ENCODE measurements at regions not wholly inside any gene's neighbourhood (a gene's known extent, or its start where the extent isn't known, plus 50 kb on each side); places are given as distances from the start of the nearest gene placed in this dataset.

- no peak for TF ChIP-seq MAX (IDR thresholded peaks at IDR 0.05; ENCODE audit: low read depth, low read length)
- no peak for TF ChIP-seq CTCF (IDR thresholded peaks at IDR 0.05; ENCODE audit: low read depth, low read length)
- TF ChIP-seq MYC (IDR thresholded peaks at IDR 0.05; ENCODE audit: low read depth, low read length): no peak
- no peak for TF ChIP-seq POLR2A (IDR thresholded peaks at IDR 0.05; ENCODE audit: extremely low read depth, insufficient read length)
These were observed 264.0 kb upstream of the EPHA4 start for GRCh38 chr2:221836095-221836494.
